OCI-M2 (cell line): ENCODE measurements at regions not wholly inside any gene's neighbourhood (a gene's known extent, or its start where the extent isn't known, plus 50 kb on each side); places are given as distances from the start of the nearest gene placed in this dataset.

Experiments
- DNase-seq: peaks from one replicate; lab custom pipeline; 2025; ENCODE audit not compliant: unreplicated experiment; lab: John Stamatoyannopoulos, UW

- no peak for DNase-seq
These were observed 115.5 kb upstream of the ZMIZ1 start for GRCh38 chr10:78953113-78953798.

- DNase-seq: no peak
These were observed 114.9 kb upstream of the ZMIZ1 start for GRCh38 chr10:78953799-78954297.

- no peak for DNase-seq
These were observed 114.1 kb upstream of the ZMIZ1 start for GRCh38 chr10:78954689-78955088.

GRCh38 chr10:78955206-78955605, 113.6 kb upstream of the ZMIZ1 start:
- no peak for DNase-seq

GRCh38 chr10:78956391-78956790, 112.4 kb upstream of the ZMIZ1 start:
- DNase-seq: no peak

GRCh38 chr10:78957471-78958039, 111.2 kb upstream of the ZMIZ1 start:
- DNase-seq: no peak

GRCh38 chr10:78959217-78959923, 109.4 kb upstream of the ZMIZ1 start:
- DNase-seq: no peak

GRCh38 chr10:78959924-78960285, 108.9 kb upstream of the ZMIZ1 start:
- no peak for DNase-seq

GRCh38 chr10:78960316-78960800, 108.4 kb upstream of the ZMIZ1 start:
- no peak for DNase-seq

GRCh38 chr10:78961760-78962159, 107.0 kb upstream of the ZMIZ1 start:
- DNase-seq: no peak

GRCh38 chr10:78963074-78964034, 105.4 kb upstream of the ZMIZ1 start:
- DNase-seq: no peak

GRCh38 chr10:78964274-78964951, 104.4 kb upstream of the ZMIZ1 start:
- no peak for DNase-seq

- DNase-seq: no peak
These were observed 103.7 kb upstream of the ZMIZ1 start for GRCh38 chr10:78964952-78965633.

- no peak for DNase-seq
These were observed 102.5 kb upstream of the ZMIZ1 start for GRCh38 chr10:78966182-78966787.

GRCh38 chr10:78966844-78967488, 101.8 kb upstream of the ZMIZ1 start:
- no peak for DNase-seq

- no peak for DNase-seq
These were observed 100.3 kb upstream of the ZMIZ1 start for GRCh38 chr10:78968300-78968942.

GRCh38 chr10:78968943-78969342, 99.8 kb upstream of the ZMIZ1 start:
- no peak for DNase-seq

GRCh38 chr10:78969719-78970118, 99.0 kb upstream of the ZMIZ1 start:
- no peak for DNase-seq
